ENCODE measurements at regions not wholly inside any gene's neighbourhood (a gene's known extent, or its start where the extent isn't known, plus 50 kb on each side); places are given as distances from the start of the nearest gene placed in this dataset.

- H4K20me1 ChIP-seq (replicated peaks; ENCODE audit: insufficient read depth), result no peaks in the 10 kb centered on the region
- Mint-ChIP-seq H3K36me3 (ENCODE audit: low read depth) (no peaks in the 10 kb centered on the region; the same call in 2 of the 3 replicates), H3K27ac (peak overlapping the region; percentile 55), H3K27me3 (ENCODE audit: insufficient read depth, low read depth, poor library complexity) (peaks cover 4% of the 10 kb centered on the region), H3K4me3 (no peak overlapping the region), H3K4me1 (peaks cover 23% of the 10 kb centered on the region), H3K9me3 (no peaks in the 10 kb centered on the region)
- TF ChIP-seq STAT1 (IDR thresholded peaks at IDR 0.05; ENCODE audit: unreplicated experiment) (no peak), CTCF (conservative IDR thresholded peaks at IDR 0.05; ENCODE audit: low read depth in 2 of 2) (no peak), ETS1 (IDR thresholded peaks at IDR 0.05) (no peak), CREB1 (CRISPR knock-in tag; IDR thresholded peaks at IDR 0.05; ENCODE audit: low read depth) (no peak), EZH2phosphoT487 (IDR thresholded peaks at IDR 0.05; ENCODE audit: unreplicated experiment) (no peak), ZNF114 (CRISPR knock-in tag; IDR thresholded peaks at IDR 0.05) (no peak), ZNF331 (CRISPR knock-in tag; IDR thresholded peaks at IDR 0.05; ENCODE audit: low read depth) (no peak), JUNB (IDR thresholded peaks at IDR 0.05; ENCODE audit: unreplicated experiment) (no peak), REST (IDR thresholded peaks at IDR 0.05; ENCODE audit: unreplicated experiment) (no peak), NANOG (IDR thresholded peaks at IDR 0.05; ENCODE audit: borderline replicate concordance) (no peak), ZNF462 (CRISPR knock-in tag; IDR thresholded peaks at IDR 0.05) (no peak), EZH2 (IDR thresholded peaks at IDR 0.05; ENCODE audit: low read depth, unreplicated experiment) (no peak), POLR2AphosphoS5 (IDR thresholded peaks at IDR 0.05; ENCODE audit: low read depth) (no peak)
- H3F3A ChIP-seq (replicated peaks; ENCODE audit: low read depth), result no peaks in the 10 kb centered on the region
- H3K9me2 ChIP-seq (ENCODE audit: insufficient read depth), result no peaks in the 10 kb centered on the region
- H2AFZ ChIP-seq, result peak overlapping the region; percentile 6; the same call in 1 of the 2 replicates
- no peak for DNase-seq (ENCODE audit: low spot score)
- no peak overlapping the region for H3K4me3 ChIP-seq
- no peak overlapping the region; the same call in 1 of the 2 replicates for H3K27ac ChIP-seq (ENCODE audit: low read depth)
- no peaks in the 10 kb centered on the region for H3K79me2 ChIP-seq (replicated peaks; ENCODE audit: insufficient read depth)
- H3K4me1 ChIP-seq (ENCODE audit: insufficient read depth), result peaks cover 28% of the 10 kb centered on the region
- no peak for ATAC-seq
- no peaks in the 10 kb centered on the region for H3K36me3 ChIP-seq (ENCODE audit: insufficient read depth)
- peak overlapping the region; percentile 54; the same call in 1 of the 2 replicates for H3K4me2 ChIP-seq
- H3K27me3 ChIP-seq (ENCODE audit: insufficient read depth), result no peaks in the 10 kb centered on the region
Measured at GRCh38 chr9:1918108-1918507, 97.0 kb upstream of the SMARCA2 start.

All from GM23338 (cell line).